ENCODE measurements at regions not wholly inside any gene's neighbourhood (a gene's known extent, or its start where the extent isn't known, plus 50 kb on each side); places are given as distances from the start of the nearest gene placed in this dataset.

- no peak for DNase-seq
Measured at GRCh38 chr11:70535191-70535971, 137.1 kb downstream of the CTTN start.

- DNase-seq = no peak
Measured at GRCh38 chr11:70536051-70536877, 137.9 kb downstream of the CTTN start.

GRCh38 chr11:70537576-70538571 lies 139.5 kb downstream of the CTTN start:
- DNase-seq = no peak

GRCh38 chr11:70538641-70539359 lies 140.5 kb downstream of the CTTN start:
- DNase-seq = no peak

GRCh38 chr11:70539360-70540095 lies 141.2 kb downstream of the CTTN start:
- no peak for DNase-seq

GRCh38 chr11:70540196-70540595 lies 141.9 kb downstream of the CTTN start:
- no peak for DNase-seq

- no peak for DNase-seq
Measured at GRCh38 chr11:70541176-70541575, 142.8 kb downstream of the CTTN start.

GRCh38 chr11:70541699-70542098 lies 143.4 kb downstream of the CTTN start:
- DNase-seq = no peak

- no peak for DNase-seq
Measured at GRCh38 chr11:70542406-70542805, 144.1 kb downstream of the CTTN start.

GRCh38 chr11:70542811-70543210 lies 144.5 kb downstream of the CTTN start:
- DNase-seq = no peak

GRCh38 chr11:70543611-70544010 lies 145.3 kb downstream of the CTTN start:
- no peak for DNase-seq

GRCh38 chr11:70544067-70544773 lies 145.9 kb downstream of the CTTN start:
- DNase-seq = no peak

- DNase-seq = no peak
Measured at GRCh38 chr11:70544774-70545609, 146.7 kb downstream of the CTTN start.

GRCh38 chr11:70545610-70545912 lies 147.2 kb downstream of the CTTN start:
- no peak for DNase-seq

GRCh38 chr11:70546191-70546940 lies 148.0 kb downstream of the CTTN start:
- DNase-seq = no peak

GRCh38 chr11:70547386-70547785 lies 149.1 kb downstream of the CTTN start:
- no peak for DNase-seq

GRCh38 chr11:70547821-70548670 lies 149.7 kb downstream of the CTTN start:
- no peak for DNase-seq
